Fibroblast of pulmonary artery (primary cell): ENCODE measurements at regions not wholly inside any gene's neighbourhood (a gene's known extent, or its start where the extent isn't known, plus 50 kb on each side); places are given as distances from the start of the nearest gene placed in this dataset.

Source experiments
- DNase-seq: peaks from one replicate; pipeline ENCODE4 v3.0.0-alpha.2; 2010; ENCODE audit warnings: low read depth
- H3K4me3 ChIP-seq: replicated peaks from 2 replicates; pipeline ENCODE4 v1.5.1; 2011; ENCODE audit warnings: low read depth, mild to moderate bottlenecking, control low read depth, low read length, moderate library complexity
- TF ChIP-seq, protein P1 (sequence below): IDR thresholded peaks from 2 replicates; pipeline ENCODE4 v1.5.1; 2011; ENCODE audit warnings: mild to moderate bottlenecking, control low read depth, low read length, inconsistent platforms; ENCODE audit errors: missing control alignments

GRCh38 chr18:76149734-76150133, 345.3 kb downstream of the ZNF516 start:
- TF ChIP-seq, protein P1, sequence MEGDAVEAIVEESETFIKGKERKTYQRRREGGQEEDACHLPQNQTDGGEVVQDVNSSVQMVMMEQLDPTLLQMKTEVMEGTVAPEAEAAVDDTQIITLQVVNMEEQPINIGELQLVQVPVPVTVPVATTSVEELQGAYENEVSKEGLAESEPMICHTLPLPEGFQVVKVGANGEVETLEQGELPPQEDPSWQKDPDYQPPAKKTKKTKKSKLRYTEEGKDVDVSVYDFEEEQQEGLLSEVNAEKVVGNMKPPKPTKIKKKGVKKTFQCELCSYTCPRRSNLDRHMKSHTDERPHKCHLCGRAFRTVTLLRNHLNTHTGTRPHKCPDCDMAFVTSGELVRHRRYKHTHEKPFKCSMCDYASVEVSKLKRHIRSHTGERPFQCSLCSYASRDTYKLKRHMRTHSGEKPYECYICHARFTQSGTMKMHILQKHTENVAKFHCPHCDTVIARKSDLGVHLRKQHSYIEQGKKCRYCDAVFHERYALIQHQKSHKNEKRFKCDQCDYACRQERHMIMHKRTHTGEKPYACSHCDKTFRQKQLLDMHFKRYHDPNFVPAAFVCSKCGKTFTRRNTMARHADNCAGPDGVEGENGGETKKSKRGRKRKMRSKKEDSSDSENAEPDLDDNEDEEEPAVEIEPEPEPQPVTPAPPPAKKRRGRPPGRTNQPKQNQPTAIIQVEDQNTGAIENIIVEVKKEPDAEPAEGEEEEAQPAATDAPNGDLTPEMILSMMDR, result no peak
- DNase-seq, result no peak
- no peak overlapping the region for H3K4me3 ChIP-seq

DNA sequence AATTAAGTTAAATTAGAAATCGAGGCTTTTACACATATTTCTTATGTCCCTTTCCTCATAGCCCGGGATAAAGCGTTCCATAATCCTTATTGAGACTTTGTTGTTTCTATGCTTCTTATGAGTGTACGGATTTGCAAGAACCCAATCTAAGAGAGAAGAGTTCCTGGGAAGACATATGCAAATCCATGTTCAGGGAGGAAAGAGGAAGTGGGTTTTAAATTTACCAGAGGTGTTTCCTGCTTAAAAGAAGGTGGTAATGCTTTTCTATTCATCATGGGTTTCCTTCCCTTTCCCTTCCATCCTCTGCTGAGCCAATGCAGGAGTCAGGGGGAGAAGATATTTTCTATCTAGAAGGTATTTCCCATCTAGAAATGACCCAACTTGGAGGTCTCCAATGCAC, 345.8 kb downstream of the ZNF516 start:
- no peak for DNase-seq
- TF ChIP-seq, protein P1, result no peak
- no peak overlapping the region for H3K4me3 ChIP-seq

- DNase-seq, result no peak
- TF ChIP-seq, protein P1, result no peak
These were observed 349.3 kb downstream of the ZNF516 start for GRCh38 chr18:76145521-76146376.

GRCh38 chr18:76144844-76145243, 350.2 kb downstream of the ZNF516 start:
- no peak for DNase-seq
- no peak overlapping the region for H3K4me3 ChIP-seq
- TF ChIP-seq, protein P1, result no peak

More at GRCh38 chr18:76145521-76146376, 349.3 kb downstream of the ZNF516 start:
- H3K4me3 ChIP-seq, result no peak overlapping the region

- no peak overlapping the region for H3K4me3 ChIP-seq
- TF ChIP-seq, protein P1, result no peak
- DNase-seq, result no peak
These were observed 352.4 kb downstream of the ZNF516 start for GRCh38 chr18:76142611-76143010.

GRCh38 chr18:76139844-76140243, 355.2 kb downstream of the ZNF516 start:
- TF ChIP-seq, protein P1, result no peak
- no peak for DNase-seq
- no peak overlapping the region for H3K4me3 ChIP-seq

- no peak for DNase-seq
- TF ChIP-seq, protein P1, result no peak
- H3K4me3 ChIP-seq, result no peak overlapping the region
These were observed 357.8 kb downstream of the ZNF516 start for GRCh38 chr18:76137216-76137615.
